Prostate gland (tissue), 2 donors: ENCODE measurements at regions not wholly inside any gene's neighbourhood (a gene's known extent, or its start where the extent isn't known, plus 50 kb on each side); places are given as distances from the start of the nearest gene placed in this dataset.

ENCODE experiments used
- DNase-seq: peaks from one replicate; pipeline ENCODE4 v3.0.0-alpha.2; 2019; ENCODE audit warnings: low spot score
- H3K27ac ChIP-seq, 2 donors: fragments of 200-600 bp; sonication (generic); 2 replicates each; pipeline ENCODE4 v1.5.1; 2017 to 2019
- H3K27me3 ChIP-seq: fragments of 200-600 bp; sonication (generic); replicated peaks from 2 replicates; pipeline ENCODE4 v1.5.1; 2019; ENCODE audit not compliant: insufficient read depth
- H3K36me3 ChIP-seq, 2 donors: fragments of 200-600 bp; sonication (generic); 1 replicate in 1 of 2; 2 replicates in 1 of 2; pipeline versions ENCODE4 v1.5.1 to v1.8.1; 2017 to 2019
- H3K4me1 ChIP-seq: fragments of 200-600 bp; sonication (generic); replicated peaks from 2 replicates; pipeline ENCODE4 v1.5.1; 2019
- H3K4me3 ChIP-seq, 2 donors: fragments of 200-600 bp; sonication (generic); 2 replicates each; pipeline ENCODE4 v1.5.1; 2017 to 2019
- H3K9me3 ChIP-seq: fragments of 200-600 bp; sonication (generic); 2 replicates; pipeline ENCODE4 v1.5.1; 2017
- CTCF ChIP-seq, 4 experiments: fragments of 200-600 bp in 2 of 4; fragments of 450-650 bp in 2 of 4; sonication (generic) in 2 of 4; IDR thresholded peaks; 1 replicate in 3 of 4; 2 replicates in 1 of 4; pipeline ENCODE4 v1.5.1; 2016 to 2019; ENCODE audit warnings: antibody characterized with exemption in 4 of 4, mild to moderate bottlenecking in 2 of 4, moderate library complexity in 2 of 4
- POLR2A ChIP-seq: fragments of 450-650 bp; IDR thresholded peaks from one replicate; pipeline ENCODE4 v1.6.1; 2016; ENCODE audit warnings: antibody characterized with exemption, mild to moderate bottlenecking
- POLR2AphosphoS5 ChIP-seq: sonication (generic); formaldehyde crosslinking; IDR thresholded peaks from one replicate; pipeline ENCODE4 v1.6.1; 2017; ENCODE audit warnings: antibody characterized with exemption
- WGBS: methylation state at CpG from one replicate; pipeline ENCODE4 v1.1.5; 2018; 5-methylcytosine and 5-hydroxymethylcytosine counted together
- intact Hi-C: fragments of 100-400 bp; cut with DNase I; formaldehyde crosslinking; loops from one replicate; pipeline ENCODE4 v1.14.2; 2022

DNA sequence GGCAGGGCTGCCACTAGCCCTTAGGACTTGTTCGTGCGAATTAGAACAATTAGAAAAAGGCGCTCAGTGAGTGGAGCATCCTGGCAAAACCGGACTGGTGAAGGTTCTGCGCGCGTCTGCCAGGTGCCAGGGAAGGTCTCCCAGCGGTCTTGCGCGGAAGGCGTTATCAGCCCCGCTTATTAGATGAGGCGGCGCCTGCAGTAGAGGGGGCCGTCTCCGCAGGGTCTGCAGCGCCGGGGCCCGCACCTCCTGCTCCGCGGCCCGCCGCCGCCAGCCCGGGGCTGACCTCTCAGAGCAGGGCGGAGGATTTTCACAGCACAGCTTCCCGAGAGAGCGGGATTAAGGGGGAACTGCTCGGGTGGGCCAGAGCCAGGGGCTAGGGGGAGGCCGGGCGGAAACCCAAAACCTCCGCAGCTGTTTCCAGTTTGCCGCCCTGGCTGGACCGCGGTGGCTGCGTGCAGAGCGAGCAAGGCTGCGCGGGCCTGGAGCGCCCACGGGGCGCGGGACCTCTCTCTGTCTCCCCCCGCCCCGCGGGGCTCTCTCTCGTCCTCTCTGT lies 155.2 kb downstream of the FOXD2 start:
- no peak for DNase-seq
- TF ChIP-seq POLR2A (no peak), POLR2AphosphoS5 (no peak), CTCF (IDR thresholded peaks at IDR 0.05) (no peak)
- intact Hi-C loops: no loop called here
- Histone ChIP-seq H3K36me3 (no peaks in the 10 kb centered on the region), H3K27me3 (peaks cover 11% of the 10 kb centered on the region), H3K27ac (no peak overlapping the region), H3K4me1 (no peaks in the 10 kb centered on the region), H3K4me3 (no peak overlapping the region), H3K9me3 (no peaks in the 10 kb centered on the region)
- 6% methylated on average over 47 of the region's 47 CpGs for WGBS

- H3K4me1 ChIP-seq: no peaks in the 10 kb centered on the region
- H3K4me3 ChIP-seq: no peak overlapping the region
- 54% methylated on average over 12 of the region's 12 CpGs for WGBS
- peaks cover 11% of the 10 kb centered on the region for H3K27me3 ChIP-seq
- no peaks in the 10 kb centered on the region for H3K36me3 ChIP-seq
- intact Hi-C loops: no loop called here
- no peak for DNase-seq
- no peak overlapping the region for H3K27ac ChIP-seq
- TF ChIP-seq POLR2A: no peak
- TF ChIP-seq POLR2AphosphoS5: no peak
- TF ChIP-seq CTCF (IDR thresholded peaks at IDR 0.05): no peak
- no peaks in the 10 kb centered on the region for H3K9me3 ChIP-seq
Observed at GRCh38 chr1:47593598-47594285, 155.9 kb downstream of the FOXD2 start.

- 91% methylated on average over 4 of the region's 4 CpGs for WGBS
- Histone ChIP-seq H3K9me3 (no peaks in the 10 kb centered on the region), H3K27ac (no peak overlapping the region), H3K36me3 (no peaks in the 10 kb centered on the region), H3K4me3 (no peak overlapping the region), H3K4me1 (no peaks in the 10 kb centered on the region), H3K27me3 (peaks cover 11% of the 10 kb centered on the region)
- DNase-seq: no peak
- TF ChIP-seq CTCF (IDR thresholded peaks at IDR 0.05) (no peak), POLR2A (no peak), POLR2AphosphoS5 (no peak)
- intact Hi-C loops: no loop called here
Observed at GRCh38 chr1:47594627-47595026, 156.8 kb downstream of the FOXD2 start.

GRCh38 chr1:47596328-47596727 lies 158.5 kb downstream of the FOXD2 start:
- H3K9me3 ChIP-seq: no peaks in the 10 kb centered on the region
- intact Hi-C loops: no loop called here
- 81% methylated on average over 3 of the region's 3 CpGs for WGBS

More at GRCh38 chr1:47596328-47596727, 158.5 kb downstream of the FOXD2 start:
- no peaks in the 10 kb centered on the region for H3K4me1 ChIP-seq
- H3K36me3 ChIP-seq: no peaks in the 10 kb centered on the region
- DNase-seq: no peak
- no peak overlapping the region for H3K27ac ChIP-seq
- H3K4me3 ChIP-seq: no peak overlapping the region
- TF ChIP-seq CTCF (IDR thresholded peaks at IDR 0.05) (no peak), POLR2A (no peak), POLR2AphosphoS5 (no peak)
- H3K27me3 ChIP-seq: peaks cover 11% of the 10 kb centered on the region
